Right lobe of liver (tissue), 6 donors: ENCODE measurements at regions not wholly inside any gene's neighbourhood (a gene's known extent, or its start where the extent isn't known, plus 50 kb on each side); places are given as distances from the start of the nearest gene placed in this dataset.
"Not testable (repeated sequence)": the region's sequence is repeated elsewhere in the genome, so short reads cannot be mapped to it uniquely, and the experiment has no call there.

Experiments
- ATAC-seq, 4 donors: fragments of 200-7000 bp; cut with Tn5 transposase; one replicate each; pipeline ENCODE4 v1.9.1; 2020; ENCODE audit warnings: mild to moderate bottlenecking in 4 of 4, moderate library complexity in 4 of 4
- DNase-seq, 3 donors: peaks; one replicate each; pipeline ENCODE4 v3.0.0-alpha.2; 2020
- H3K27ac ChIP-seq, 3 donors: fragments of 200-600 bp; one replicate each; pipeline ENCODE4 v1.8.0; 2022
- H3K27me3 ChIP-seq, 2 donors: fragments of 200-600 bp; one replicate each; pipeline ENCODE4 v1.8.0; 2022
- H3K36me3 ChIP-seq, 4 donors: fragments of 200-600 bp; sonication (generic) in 1 of 4; one replicate each; pipeline versions ENCODE4 v1.5.1 to v1.8.0; 2017 to 2022; ENCODE audit warnings: control low read depth in 1 of 4
- H3K4me1 ChIP-seq, 4 donors: fragments of 200-600 bp; sonication (generic) in 1 of 4; one replicate each; pipeline versions ENCODE4 v1.5.1 to v1.8.0; 2017 to 2022; ENCODE audit warnings: control low read depth in 1 of 4
- H3K4me3 ChIP-seq, 3 donors: fragments of 200-600 bp; one replicate each; pipeline ENCODE4 v1.8.0; 2022
- H3K9me3 ChIP-seq, 4 donors: fragments of 200-600 bp; sonication (generic) in 1 of 4; one replicate each; pipeline versions ENCODE4 v1.5.1 to v1.8.0; 2017 to 2022; ENCODE audit warnings: control low read depth in 1 of 4
- CTCF ChIP-seq, 4 donors: fragments of 200-600 bp in 3 of 4; fragments of 450-650 bp in 1 of 4; IDR thresholded peaks; one replicate each; pipeline versions ENCODE4 v1.5.1 to v1.8.0; 2016 to 2022; ENCODE audit warnings: antibody characterized with exemption in 4 of 4, mild to moderate bottlenecking in 2 of 4
- POLR2A ChIP-seq: fragments of 450-650 bp; IDR thresholded peaks from one replicate; pipeline ENCODE4 v1.6.1; 2017; ENCODE audit warnings: antibody characterized with exemption, mild to moderate bottlenecking
- WGBS: methylation state at CpG from one replicate; pipeline ENCODE4 v1.1.6; 2018; ENCODE audit warnings: low coverage, low lambda C conversion rate; ENCODE audit not compliant: insufficient coverage; ENCODE audit errors: missing lambda C conversion rate; 5-methylcytosine and 5-hydroxymethylcytosine counted together
- intact Hi-C, 2 donors: fragments of 100-400 bp; cut with DNase I; formaldehyde crosslinking; loops; one replicate each; pipeline versions ENCODE4 v1.11.2 to v1.14.1; 2022
- donor health status: DM: no; HTN: yes; CAD: no.
- donor health status: DM: no; HTN: no; CAD: no.
- donor health status: DM: no; HTN: no; CAD: no.
- donor health status: DM: no; HTN: yes; CAD: no.
- donor health status: DM: no; HTN: yes; CAD: no.

GRCh38 chr6:141981190-141981589 lies 151.5 kb upstream of the GJE1 start:
- H3K27me3 ChIP-seq, result no peaks in the 10 kb centered on the region
- H3K4me1 ChIP-seq, result no peaks in the 10 kb centered on the region
- TF ChIP-seq CTCF (IDR thresholded peaks at IDR 0.05), result no peak
- TF ChIP-seq POLR2A, result no peak
- H3K9me3 ChIP-seq, result no peaks in the 10 kb centered on the region
- no peaks in the 10 kb centered on the region for H3K36me3 ChIP-seq
- H3K4me3 ChIP-seq, result no peak overlapping the region
- H3K27ac ChIP-seq, result no peak overlapping the region
- intact Hi-C loops, result no loop called here
- DNase-seq (no peak), ATAC-seq (no peak)

- WGBS, result 89% methylated on average over 2 of the region's 2 CpGs
- Histone ChIP-seq H3K27me3 (no peaks in the 10 kb centered on the region), H3K4me1 (no peaks in the 10 kb centered on the region), H3K4me3 (no peak overlapping the region), H3K27ac (no peak overlapping the region), H3K36me3 (no peaks in the 10 kb centered on the region), H3K9me3 (no peaks in the 10 kb centered on the region)
- intact Hi-C loops, result no loop called here
- no peak for TF ChIP-seq POLR2A
- TF ChIP-seq CTCF (IDR thresholded peaks at IDR 0.05), result no peak
- DNase-seq (no peak), ATAC-seq (no peak)
Observed at GRCh38 chr6:141977782-141978181, 154.9 kb upstream of the GJE1 start.

- no peak for TF ChIP-seq CTCF (IDR thresholded peaks at IDR 0.05)
- no peak for TF ChIP-seq POLR2A
Observed at GRCh38 chr6:141976994-141977393, 155.7 kb upstream of the GJE1 start.

GRCh38 chr6:141969768-141970415 lies 162.8 kb upstream of the GJE1 start:
- H3K36me3 ChIP-seq, H3K27ac ChIP-seq, H3K9me3 ChIP-seq, H3K4me3 ChIP-seq, intact Hi-C loops, ATAC-seq, DNase-seq, H3K27me3 ChIP-seq: not testable (repeated sequence)
- WGBS, result 71% methylated on average over 6 of the region's 19 CpGs
- peaks cover 0 to 12% (median 4%) of the 10 kb centered on the region in 4 donors for H3K4me1 ChIP-seq

More at GRCh38 chr6:141976994-141977393, 155.7 kb upstream of the GJE1 start:
- H3K36me3 ChIP-seq, result no peaks in the 10 kb centered on the region
- no peaks in the 10 kb centered on the region for H3K4me1 ChIP-seq
- intact Hi-C loops, result no loop called here
- 75% methylated on average over 1 of the region's 1 CpG for WGBS
- no peaks in the 10 kb centered on the region for H3K27me3 ChIP-seq
- DNase-seq (no peak), ATAC-seq (no peak)
- no peak overlapping the region for H3K27ac ChIP-seq
- no peaks in the 10 kb centered on the region for H3K9me3 ChIP-seq
- H3K4me3 ChIP-seq, result no peak overlapping the region

- H3K4me3 ChIP-seq, result no peak overlapping the region
- 84% methylated on average over 7 of the region's 7 CpGs for WGBS
- ATAC-seq (no peak), DNase-seq (no peak)
- no peaks in the 10 kb centered on the region for H3K27me3 ChIP-seq
- H3K27ac ChIP-seq, result peak overlapping the region in 2 of 3 donors; percentile 63 to 78
- intact Hi-C loops, result no loop called here
- H3K36me3 ChIP-seq, result no peaks in the 10 kb centered on the region
- peaks cover 0 to 12% (median 4%) of the 10 kb centered on the region in 4 donors for H3K4me1 ChIP-seq
- no peaks in the 10 kb centered on the region for H3K9me3 ChIP-seq
- TF ChIP-seq POLR2A (no peak), CTCF (IDR thresholded peaks at IDR 0.05) (no peak)
Observed at GRCh38 chr6:141969201-141969600, 163.5 kb upstream of the GJE1 start.
